ENCODE measurements at regions not wholly inside any gene's neighbourhood (a gene's known extent, or its start where the extent isn't known, plus 50 kb on each side); places are given as distances from the start of the nearest gene placed in this dataset.
"Not testable (repeated sequence)": the region's sequence is repeated elsewhere in the genome, so short reads cannot be mapped to it uniquely, and the experiment has no call there.

- no peak for DNase-seq
Observed at GRCh38 chr5:75002271-75002670, 50.1 kb downstream of the GCNT4 start.

- no peak for DNase-seq
Observed at GRCh38 chr5:74995926-74996325, 56.4 kb downstream of the GCNT4 start.

- DNase-seq, result no peak
Observed at GRCh38 chr5:74994826-74995225, 57.5 kb downstream of the GCNT4 start.

- no peak for DNase-seq
Observed at GRCh38 chr5:74993743-74994142, 58.6 kb downstream of the GCNT4 start.

- DNase-seq, result no peak
Observed at GRCh38 chr5:74992791-74993190, 59.6 kb downstream of the GCNT4 start.

- DNase-seq, result no peak
Observed at GRCh38 chr5:74991522-74991921, 60.8 kb downstream of the GCNT4 start.

GRCh38 chr5:74990194-74990593 is 62.2 kb downstream of the GCNT4 start:
- DNase-seq, result no peak

GRCh38 chr5:74988273-74988983 is 63.9 kb downstream of the GCNT4 start:
- DNase-seq, result no peak

- no peak for DNase-seq
Observed at GRCh38 chr5:74978345-74978744, 74.0 kb downstream of the GCNT4 start.

- DNase-seq, result no peak
Observed at GRCh38 chr5:74977471-74977870, 74.9 kb downstream of the GCNT4 start.

GRCh38 chr5:74976651-74977050 is 75.7 kb downstream of the GCNT4 start:
- no peak for DNase-seq

GRCh38 chr5:74975582-74975981 is 76.8 kb downstream of the GCNT4 start:
- no peak for DNase-seq

GRCh38 chr5:74974451-74975091 is 77.8 kb downstream of the GCNT4 start:
- DNase-seq, result peak; percentile 8

- DNase-seq, result no peak
Observed at GRCh38 chr5:74973694-74974093, 78.7 kb downstream of the GCNT4 start.

GRCh38 chr5:74971947-74972460 is 80.4 kb downstream of the GCNT4 start:
- DNase-seq, result no peak

- DNase-seq, result not testable (repeated sequence)
Observed at GRCh38 chr5:74970891-74971290, 81.5 kb downstream of the GCNT4 start.

GRCh38 chr5:74969726-74970125 is 82.6 kb downstream of the GCNT4 start:
- no peak for DNase-seq

GRCh38 chr5:74966141-74967026 is 86.0 kb downstream of the GCNT4 start:
- DNase-seq, result no peak

- no peak for DNase-seq
Observed at GRCh38 chr5:74963407-74963806, 89.0 kb downstream of the GCNT4 start.

- no peak for DNase-seq
Observed at GRCh38 chr5:74957906-74958305, 91.7 kb upstream of the FAM169A start.

- DNase-seq, result no peak
Observed at GRCh38 chr5:74957029-74957784, 91.0 kb upstream of the FAM169A start.

- DNase-seq, result no peak
Observed at GRCh38 chr5:74956278-74956677, 90.1 kb upstream of the FAM169A start.

GRCh38 chr5:74954919-74955318 is 88.7 kb upstream of the FAM169A start:
- no peak for DNase-seq
